ENCODE measurements at regions not wholly inside any gene's neighbourhood (a gene's known extent, or its start where the extent isn't known, plus 50 kb on each side); places are given as distances from the start of the nearest gene placed in this dataset.
"Not testable (repeated sequence)": the region's sequence is repeated elsewhere in the genome, so short reads cannot be mapped to it uniquely, and the experiment has no call there.

- H3K36me3 Mint-ChIP-seq (ENCODE audit: low read depth); H3K27ac Mint-ChIP-seq; DNase-seq (ENCODE audit: low spot score); intact Hi-C loops (cut with micrococcal nuclease); H3K9me3 Mint-ChIP-seq; H3K4me3 Mint-ChIP-seq (ENCODE audit: low read depth); H3K4me1 Mint-ChIP-seq (ENCODE audit: low read depth): not testable (repeated sequence)
- H3K27me3 Mint-ChIP-seq (ENCODE audit: low read depth): peaks cover 28% of the 10 kb centered on the region
Observed at GRCh38 chr2:200201839-200202238, 104.7 kb upstream of the SPATS2L start.

- Mint-ChIP-seq H3K9me3 (peaks cover 9% of the 10 kb centered on the region), H3K27me3 (ENCODE audit: low read depth) (peaks cover 21% of the 10 kb centered on the region)
Observed at GRCh38 chr2:200203381-200203827, 103.1 kb upstream of the SPATS2L start.

GRCh38 chr2:200208041-200208440 lies 98.5 kb upstream of the SPATS2L start:
- intact Hi-C loops (cut with micrococcal nuclease): no loop called here
- H3K9me3 Mint-ChIP-seq: peaks cover 16% of the 10 kb centered on the region
- H3K36me3 Mint-ChIP-seq (ENCODE audit: low read depth): no peaks in the 10 kb centered on the region
- no peak for DNase-seq (ENCODE audit: low spot score)
- no peak overlapping the region for H3K4me3 Mint-ChIP-seq (ENCODE audit: low read depth)
- no peak overlapping the region for H3K27ac Mint-ChIP-seq
- H3K4me1 Mint-ChIP-seq (ENCODE audit: low read depth): no peaks in the 10 kb centered on the region
- peaks cover 26% of the 10 kb centered on the region for H3K27me3 Mint-ChIP-seq (ENCODE audit: low read depth)

More at GRCh38 chr2:200203381-200203827, 103.1 kb upstream of the SPATS2L start:
- Mint-ChIP-seq H3K27ac (no peak overlapping the region), H3K36me3 (ENCODE audit: low read depth) (no peaks in the 10 kb centered on the region), H3K4me3 (ENCODE audit: low read depth) (no peak overlapping the region), H3K4me1 (ENCODE audit: low read depth) (no peaks in the 10 kb centered on the region)
- DNase-seq (ENCODE audit: low spot score): no peak
- intact Hi-C loops (cut with micrococcal nuclease): no loop called here

- DNase-seq (ENCODE audit: low spot score): no peak
- Mint-ChIP-seq H3K36me3 (ENCODE audit: low read depth) (no peaks in the 10 kb centered on the region), H3K27me3 (ENCODE audit: low read depth) (peaks cover 26% of the 10 kb centered on the region), H3K27ac (no peak overlapping the region), H3K4me1 (ENCODE audit: low read depth) (no peaks in the 10 kb centered on the region), H3K4me3 (ENCODE audit: low read depth) (no peak overlapping the region), H3K9me3 (peaks cover 16% of the 10 kb centered on the region)
- intact Hi-C loops (cut with micrococcal nuclease): no loop called here
Observed at GRCh38 chr2:200209030-200209429, 97.5 kb upstream of the SPATS2L start.

GRCh38 chr2:200211643-200212042 lies 94.8 kb upstream of the SPATS2L start:
- Mint-ChIP-seq H3K27ac (no peak overlapping the region), H3K36me3 (ENCODE audit: low read depth) (no peaks in the 10 kb centered on the region), H3K9me3 (peaks cover 7% of the 10 kb centered on the region), H3K4me1 (ENCODE audit: low read depth) (no peaks in the 10 kb centered on the region), H3K27me3 (ENCODE audit: low read depth) (peaks cover 34% of the 10 kb centered on the region), H3K4me3 (ENCODE audit: low read depth) (no peak overlapping the region)
- DNase-seq (ENCODE audit: low spot score): no peak
- intact Hi-C loops (cut with micrococcal nuclease): no loop called here

- H3K4me1 Mint-ChIP-seq (ENCODE audit: low read depth): no peaks in the 10 kb centered on the region
- intact Hi-C loops (cut with micrococcal nuclease): no loop called here
- H3K9me3 Mint-ChIP-seq: peaks cover 7% of the 10 kb centered on the region
Observed at GRCh38 chr2:200212862-200213425, 93.5 kb upstream of the SPATS2L start.

GRCh38 chr2:200216310-200216709 lies 90.2 kb upstream of the SPATS2L start:
- Mint-ChIP-seq H3K27ac (no peak overlapping the region), H3K27me3 (ENCODE audit: low read depth) (peaks cover 40% of the 10 kb centered on the region)

More at GRCh38 chr2:200212862-200213425, 93.5 kb upstream of the SPATS2L start:
- Mint-ChIP-seq H3K36me3 (ENCODE audit: low read depth) (no peaks in the 10 kb centered on the region), H3K27ac (no peak overlapping the region), H3K4me3 (ENCODE audit: low read depth) (no peak overlapping the region), H3K27me3 (ENCODE audit: low read depth) (peaks cover 41% of the 10 kb centered on the region)
- no peak for DNase-seq (ENCODE audit: low spot score)

GRCh38 chr2:200217320-200217719 lies 89.2 kb upstream of the SPATS2L start:
- peaks cover 39% of the 10 kb centered on the region for H3K27me3 Mint-ChIP-seq (ENCODE audit: low read depth)
- no peaks in the 10 kb centered on the region for H3K36me3 Mint-ChIP-seq (ENCODE audit: low read depth)
- H3K4me1 Mint-ChIP-seq (ENCODE audit: low read depth): no peaks in the 10 kb centered on the region
- no peak for DNase-seq (ENCODE audit: low spot score)
- H3K4me3 Mint-ChIP-seq (ENCODE audit: low read depth): no peak overlapping the region
- no peak overlapping the region for H3K27ac Mint-ChIP-seq
- intact Hi-C loops (cut with micrococcal nuclease): no loop called here
- H3K9me3 Mint-ChIP-seq: no peaks in the 10 kb centered on the region

More at GRCh38 chr2:200216310-200216709, 90.2 kb upstream of the SPATS2L start:
- Mint-ChIP-seq H3K4me3 (ENCODE audit: low read depth) (no peak overlapping the region), H3K4me1 (ENCODE audit: low read depth) (no peaks in the 10 kb centered on the region), H3K9me3 (no peaks in the 10 kb centered on the region), H3K36me3 (ENCODE audit: low read depth) (no peaks in the 10 kb centered on the region)
- no peak for DNase-seq (ENCODE audit: low spot score)
- intact Hi-C loops (cut with micrococcal nuclease): no loop called here

- Mint-ChIP-seq H3K27ac (no peak overlapping the region), H3K27me3 (ENCODE audit: low read depth) (peaks cover 32% of the 10 kb centered on the region), H3K4me3 (ENCODE audit: low read depth) (no peak overlapping the region), H3K36me3 (ENCODE audit: low read depth) (no peaks in the 10 kb centered on the region), H3K4me1 (ENCODE audit: low read depth) (no peaks in the 10 kb centered on the region), H3K9me3 (no peaks in the 10 kb centered on the region)
- intact Hi-C loops (cut with micrococcal nuclease): no loop called here
- DNase-seq (ENCODE audit: low spot score): no peak
Observed at GRCh38 chr2:200218645-200219044, 87.8 kb upstream of the SPATS2L start.

- no peak overlapping the region for H3K27ac Mint-ChIP-seq
- intact Hi-C loops (cut with micrococcal nuclease): no loop called here
- DNase-seq (ENCODE audit: low spot score): no peak
- no peaks in the 10 kb centered on the region for H3K36me3 Mint-ChIP-seq (ENCODE audit: low read depth)
- H3K4me1 Mint-ChIP-seq (ENCODE audit: low read depth): no peaks in the 10 kb centered on the region
- H3K4me3 Mint-ChIP-seq (ENCODE audit: low read depth): no peak overlapping the region
- no peaks in the 10 kb centered on the region for H3K9me3 Mint-ChIP-seq
- H3K27me3 Mint-ChIP-seq (ENCODE audit: low read depth): peaks cover 36% of the 10 kb centered on the region
Observed at GRCh38 chr2:200219309-200220113, 87.0 kb upstream of the SPATS2L start.

GRCh38 chr2:200220251-200220650 lies 86.2 kb upstream of the SPATS2L start:
- no peak for DNase-seq (ENCODE audit: low spot score)
- no peaks in the 10 kb centered on the region for H3K9me3 Mint-ChIP-seq
- H3K27me3 Mint-ChIP-seq (ENCODE audit: low read depth): peaks cover 37% of the 10 kb centered on the region
- H3K27ac Mint-ChIP-seq: no peak overlapping the region
- intact Hi-C loops (cut with micrococcal nuclease): no loop called here
- no peaks in the 10 kb centered on the region for H3K36me3 Mint-ChIP-seq (ENCODE audit: low read depth)
- no peak overlapping the region for H3K4me3 Mint-ChIP-seq (ENCODE audit: low read depth)
- no peaks in the 10 kb centered on the region for H3K4me1 Mint-ChIP-seq (ENCODE audit: low read depth)

GRCh38 chr2:200221055-200221955 lies 85.2 kb upstream of the SPATS2L start:
- intact Hi-C loops (cut with micrococcal nuclease): no loop called here
- no peak overlapping the region for H3K4me3 Mint-ChIP-seq (ENCODE audit: low read depth)
- H3K4me1 Mint-ChIP-seq (ENCODE audit: low read depth): no peaks in the 10 kb centered on the region
- H3K27me3 Mint-ChIP-seq (ENCODE audit: low read depth): peaks cover 32% of the 10 kb centered on the region
- H3K27ac Mint-ChIP-seq: no peak overlapping the region
- no peaks in the 10 kb centered on the region for H3K36me3 Mint-ChIP-seq (ENCODE audit: low read depth)
- H3K9me3 Mint-ChIP-seq: no peaks in the 10 kb centered on the region
- DNase-seq (ENCODE audit: low spot score): no peak

Data from activated T-helper 2 cell treated with anti-CD3 and anti-CD28 coated beads, Interferon-gamma antibody, Interleukin-2, Interleukin-4, amounts not matched to agents 10 μg/mL and 5 μg/mL and 100 μg/mL, durations not matched to agents 14 hours and 24 hours and 36 hours (primary cell).